Activated CD4-positive, alpha-beta T cell treated with anti-CD3 and anti-CD28 coated beads, Interleukin-10, Interleukin-2, amounts not matched to agents 100 ng/mL and 50 ng/mL, durations not matched to agents 16 hours and 8 hours (primary cell): ENCODE measurements at regions not wholly inside any gene's neighbourhood (a gene's known extent, or its start where the extent isn't known, plus 50 kb on each side); places are given as distances from the start of the nearest gene placed in this dataset.
A peak's percentile ranks its signal among the peaks of the same experiment; 100 is the strongest.
"Not testable (repeated sequence)": the region's sequence is repeated elsewhere in the genome, so short reads cannot be mapped to it uniquely, and the experiment has no call there.

ENCODE experiments used
- DNase-seq: peaks from one replicate; pipeline ENCODE4 v3.0.0-alpha.2; 2020

DNA sequence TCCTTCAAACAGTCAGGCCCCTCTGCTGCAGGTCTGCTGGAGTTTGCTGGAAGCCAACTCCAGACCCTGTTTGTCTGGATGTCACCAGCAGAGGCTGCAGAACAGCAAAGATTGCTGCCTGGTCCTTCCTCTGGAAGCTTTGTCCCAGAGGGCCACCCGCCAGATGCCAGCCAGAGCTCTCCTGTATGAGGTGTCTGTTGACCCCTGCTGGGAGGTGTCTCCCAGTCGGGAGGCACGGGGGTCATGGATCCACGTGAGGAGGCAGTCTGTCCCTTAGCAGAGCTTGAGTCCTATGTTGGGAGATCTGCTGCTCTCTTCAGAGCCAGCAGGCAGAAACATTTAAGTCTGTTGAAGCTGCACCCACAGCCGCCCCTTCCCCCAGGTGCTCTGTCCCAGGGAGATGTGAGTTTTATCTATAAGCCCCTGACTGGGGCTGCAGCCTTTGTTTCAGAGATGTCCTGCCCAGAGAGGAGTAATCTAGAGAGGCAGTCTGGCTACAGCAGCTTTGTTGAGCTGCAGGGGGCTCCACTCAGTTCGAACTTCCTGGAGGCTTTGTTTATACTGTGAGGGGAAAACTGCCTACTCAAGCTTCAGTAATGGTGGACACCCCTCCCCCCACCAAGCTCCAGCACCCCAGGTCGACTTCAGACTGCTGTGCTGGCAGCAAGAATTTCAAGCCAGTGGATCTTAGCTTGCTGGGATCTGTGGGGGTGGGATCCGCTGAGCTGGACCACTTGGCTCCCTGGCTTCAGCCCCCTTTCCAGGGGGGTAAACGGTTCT lies 72.1 kb downstream of the OGFRL1 start:
- DNase-seq: not testable (repeated sequence)

DNA sequence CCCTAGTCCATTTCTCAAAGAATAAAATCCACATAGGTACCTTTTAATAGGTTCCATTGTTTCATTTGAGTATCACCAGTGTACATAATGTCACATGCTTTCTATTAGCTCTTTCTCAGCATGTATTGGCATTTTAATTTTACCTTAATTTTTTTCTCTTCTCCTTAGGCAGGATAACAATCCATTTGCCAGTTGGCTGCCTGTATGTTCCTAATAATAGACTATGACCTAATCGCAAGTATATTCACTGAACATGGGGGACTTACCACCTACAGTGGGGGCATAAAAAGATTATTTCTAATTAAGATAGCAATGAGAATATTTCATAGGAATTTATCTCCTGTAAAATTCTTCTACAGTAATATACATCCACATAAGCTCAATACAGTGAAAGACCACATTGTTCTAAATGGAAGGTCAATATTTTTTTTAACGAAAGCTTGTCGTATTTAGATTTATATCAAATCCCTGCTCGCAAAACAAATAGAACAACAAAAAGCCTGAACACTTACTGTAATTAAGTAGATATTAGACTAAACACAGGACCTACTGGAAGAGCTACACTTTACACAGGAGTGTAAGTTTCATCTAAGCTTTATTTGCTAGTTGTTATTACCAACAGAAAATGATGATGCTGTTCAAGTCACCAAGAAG lies 76.4 kb downstream of the OGFRL1 start:
- DNase-seq: no peak

DNA sequence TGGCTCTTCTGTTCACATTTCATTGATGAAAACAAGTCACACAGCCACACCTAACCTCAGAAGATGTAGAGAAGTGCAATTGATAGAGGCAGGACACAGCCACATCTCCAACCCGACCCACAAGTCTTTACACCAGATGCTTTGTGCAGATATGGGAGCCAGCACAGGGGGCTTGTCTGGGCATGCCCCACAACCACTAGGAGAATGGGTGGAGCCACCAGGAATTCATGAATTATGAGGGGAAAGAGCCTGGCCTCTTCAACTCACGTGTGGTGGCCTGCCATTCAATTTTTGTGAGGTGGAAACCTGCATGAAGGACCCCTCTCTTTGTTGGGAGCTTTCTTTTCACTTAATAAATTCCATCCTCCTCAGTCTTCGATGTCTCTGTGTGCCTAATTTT lies 79.1 kb downstream of the OGFRL1 start:
- DNase-seq: no peak

DNA sequence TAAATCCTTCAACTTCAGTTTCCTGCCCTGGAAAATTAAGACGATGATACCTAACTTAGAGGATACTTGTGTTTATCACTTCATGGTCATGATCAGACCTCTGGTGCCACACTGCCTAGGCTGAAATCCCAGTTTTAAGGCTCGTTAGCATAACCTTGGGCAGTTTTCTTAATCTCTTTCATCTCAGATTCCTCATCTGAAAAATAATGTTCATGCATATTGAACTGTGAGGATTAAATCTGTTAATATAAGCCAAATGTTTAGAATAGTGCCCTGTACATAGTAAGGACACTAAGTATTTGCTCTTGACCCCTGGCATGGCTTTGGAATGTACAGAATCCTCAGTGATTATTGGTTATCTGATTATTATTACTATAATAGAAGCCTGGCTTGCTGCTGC lies 79.7 kb downstream of the OGFRL1 start:
- no peak for DNase-seq

DNA sequence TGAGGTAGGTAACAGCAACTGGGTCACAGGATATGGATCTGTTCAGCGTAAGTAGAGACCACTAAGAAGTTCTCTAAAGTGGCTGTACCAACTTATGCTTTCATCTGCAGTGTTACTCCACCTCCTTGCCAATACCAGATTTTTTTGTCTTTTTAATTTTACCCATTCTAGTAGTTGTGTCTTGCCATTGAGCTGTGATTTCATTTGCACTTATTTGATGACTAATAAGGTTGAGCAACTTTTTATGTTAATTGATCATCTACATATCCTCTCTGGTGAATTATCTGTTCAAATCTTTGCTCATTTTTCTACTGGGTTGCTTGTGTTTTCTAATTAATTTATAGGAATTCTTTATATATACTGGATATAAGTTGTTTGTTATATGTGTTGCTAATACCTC lies 82.9 kb downstream of the OGFRL1 start:
- DNase-seq: no peak

DNA sequence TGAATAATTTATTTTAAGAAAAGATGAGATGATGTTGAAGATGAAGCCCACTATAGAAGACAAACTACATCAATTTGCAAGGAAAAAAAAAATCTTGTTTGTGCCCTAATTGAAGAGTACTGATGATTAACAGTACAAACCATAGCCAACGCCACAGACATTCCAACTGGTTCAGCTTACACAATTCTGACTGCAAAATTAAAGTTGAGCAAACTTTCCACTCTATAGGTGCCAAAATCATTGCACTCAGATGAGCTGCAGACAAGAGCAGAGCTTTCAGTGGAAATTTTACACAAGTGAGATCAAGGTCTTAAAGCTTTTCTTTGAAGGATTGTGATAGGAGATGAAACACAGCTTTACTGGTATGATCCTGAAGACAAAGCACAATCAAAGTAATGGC lies 85.3 kb downstream of the OGFRL1 start:
- no peak for DNase-seq

DNA sequence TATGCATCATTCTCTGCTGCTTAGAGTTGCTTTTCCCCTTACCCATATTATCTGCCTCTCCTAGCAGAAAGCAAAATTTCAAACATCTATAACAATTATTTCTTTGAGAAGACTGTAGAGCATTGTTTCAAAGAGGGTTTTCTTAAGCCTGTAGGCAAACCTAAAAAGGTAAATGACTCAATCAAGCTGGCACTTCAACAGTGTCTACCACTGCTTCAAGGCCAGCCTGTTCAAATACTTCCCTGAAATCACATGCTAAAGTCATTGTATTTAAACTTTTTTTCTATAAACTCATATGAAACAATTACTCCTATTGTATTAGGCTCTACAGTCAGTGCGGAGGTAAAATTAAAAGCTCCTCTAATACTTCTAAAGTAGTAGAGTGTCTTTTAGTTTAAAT lies 87.1 kb downstream of the OGFRL1 start:
- DNase-seq: no peak

DNA sequence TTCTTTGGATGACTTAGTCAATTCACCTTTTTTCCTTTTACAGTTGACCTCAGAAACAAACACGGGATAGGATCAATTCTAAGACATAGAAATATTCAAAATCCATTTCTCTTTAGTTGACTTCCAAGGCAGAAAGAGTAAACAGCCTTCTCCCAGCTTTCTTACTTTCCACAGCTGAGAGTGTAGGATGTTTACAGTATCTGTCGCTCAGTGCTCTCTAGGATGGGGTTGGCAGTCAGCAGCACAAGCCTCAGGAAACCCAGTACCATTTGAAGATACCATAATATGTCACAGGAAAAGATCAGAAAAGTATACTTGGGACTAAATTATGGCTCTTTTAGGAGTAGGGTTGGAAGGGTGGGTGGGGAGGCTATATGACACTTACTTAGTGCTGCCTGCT lies 88.2 kb downstream of the OGFRL1 start:
- no peak for DNase-seq

DNA sequence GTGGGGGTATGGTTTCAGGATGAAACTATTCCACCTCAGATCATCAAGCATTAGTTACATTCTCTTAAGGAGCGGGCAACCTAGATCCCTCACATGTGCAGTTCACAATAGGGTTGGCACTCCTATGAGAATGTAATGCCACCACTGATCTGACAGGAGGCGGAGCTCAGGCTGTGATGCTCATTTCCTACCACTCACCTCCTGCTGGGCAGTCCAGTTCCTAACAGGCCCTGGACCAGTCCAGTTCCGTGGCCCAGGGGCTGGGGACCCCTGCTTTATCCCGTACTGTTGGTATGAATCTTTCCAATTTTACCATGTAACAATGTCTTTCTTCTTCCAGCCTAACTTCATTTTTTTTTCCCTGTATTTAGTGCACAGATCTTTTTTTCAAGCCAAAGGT lies 94.9 kb downstream of the OGFRL1 start:
- no peak for DNase-seq

DNA sequence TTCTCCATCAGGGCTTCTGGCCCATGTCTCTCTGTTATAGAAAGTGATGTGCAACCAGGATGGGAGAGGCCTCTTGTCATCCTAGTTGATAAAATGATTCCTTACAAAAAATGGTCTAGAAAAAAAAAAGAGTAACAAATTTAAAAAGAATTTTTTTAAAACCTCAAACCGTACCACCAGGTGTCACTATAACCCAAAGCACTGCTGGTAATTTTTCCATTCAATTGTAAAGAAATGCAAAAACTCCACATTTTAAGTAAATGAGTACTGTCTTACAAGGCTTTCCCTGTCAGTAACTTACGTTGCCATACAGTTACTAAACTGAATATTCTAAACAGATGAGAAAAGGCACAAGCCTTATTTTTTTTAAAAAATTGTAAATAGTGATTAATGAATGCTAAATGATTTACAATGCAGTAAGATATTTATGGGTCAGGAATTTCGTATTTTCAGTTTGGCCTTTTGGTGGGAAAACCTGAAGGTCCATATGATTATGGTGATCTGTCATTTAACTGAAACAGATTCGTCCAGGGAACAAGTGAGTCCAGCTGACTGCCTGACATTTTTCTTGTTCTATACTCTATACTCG lies 95.4 kb downstream of the OGFRL1 start:
- DNase-seq: peak; percentile 29

DNA sequence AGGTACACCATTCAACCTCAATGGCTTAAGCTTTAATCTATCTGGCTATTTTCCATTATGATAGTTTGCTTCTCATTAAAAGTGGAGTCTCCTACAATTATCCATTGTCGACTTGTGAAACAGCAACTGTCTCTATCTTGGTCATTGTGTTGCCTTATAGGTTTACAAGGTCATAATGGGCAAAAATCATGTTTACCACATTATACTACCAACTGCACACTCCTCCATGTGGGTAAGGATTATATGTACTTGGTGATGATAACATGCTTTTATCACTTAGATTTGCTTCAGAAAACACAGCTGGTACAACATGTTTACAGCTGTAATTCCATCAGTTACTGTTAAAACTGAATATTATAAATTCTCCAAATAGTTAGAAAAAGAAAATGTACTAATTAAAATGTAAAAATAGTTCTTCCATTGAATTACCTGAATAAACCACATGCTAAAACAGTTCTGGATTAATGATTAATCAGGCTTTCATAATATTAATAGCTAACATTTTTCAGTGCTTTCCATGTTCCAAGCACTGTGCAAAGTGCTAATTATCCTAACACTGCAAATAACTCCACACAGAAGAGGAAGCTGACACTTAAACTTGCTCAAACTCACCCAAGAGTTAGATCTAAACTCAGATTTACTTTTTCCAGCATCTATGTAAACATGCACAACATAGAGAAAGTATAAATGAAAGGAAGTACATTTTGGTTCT lies 96.7 kb downstream of the OGFRL1 start:
- DNase-seq: no peak

DNA sequence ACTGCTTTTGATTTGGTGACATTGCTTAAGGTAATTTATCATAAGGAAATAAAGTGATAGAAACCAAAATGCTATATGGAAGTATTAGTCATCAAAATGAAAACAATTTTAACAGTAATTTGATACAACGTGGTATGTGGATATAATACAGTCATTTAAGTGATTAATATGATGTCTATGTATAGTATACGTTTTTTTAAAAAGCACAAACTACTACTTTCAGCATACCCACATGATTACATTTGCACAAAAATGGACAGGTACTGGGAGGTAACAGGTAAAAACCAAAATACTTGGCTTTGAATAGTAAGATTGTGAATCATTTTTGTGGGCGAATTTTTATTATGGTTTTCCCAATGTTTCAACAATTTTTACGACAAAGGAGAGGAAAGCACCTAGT lies 97.6 kb downstream of the OGFRL1 start:
- DNase-seq: no peak

DNA sequence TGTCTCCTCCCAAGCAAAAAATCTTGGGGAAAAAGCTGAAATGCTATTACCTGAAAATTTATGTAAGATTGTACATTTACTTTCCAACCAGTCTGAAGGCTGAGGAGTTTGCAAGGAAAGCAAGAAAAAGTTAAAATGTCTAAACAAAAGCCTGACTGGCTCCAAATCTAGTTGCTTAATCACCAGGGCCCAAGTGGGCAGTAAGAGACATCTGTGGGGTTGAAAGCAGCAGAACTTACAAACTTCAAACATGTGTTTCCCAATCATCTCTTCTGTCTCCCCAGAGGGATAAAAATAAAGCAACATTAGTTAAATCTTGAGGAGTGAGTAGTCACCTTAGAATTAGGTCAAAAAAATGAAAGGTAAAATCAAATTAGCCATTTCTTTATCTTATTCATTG lies 98.6 kb downstream of the OGFRL1 start:
- DNase-seq: no peak

DNA sequence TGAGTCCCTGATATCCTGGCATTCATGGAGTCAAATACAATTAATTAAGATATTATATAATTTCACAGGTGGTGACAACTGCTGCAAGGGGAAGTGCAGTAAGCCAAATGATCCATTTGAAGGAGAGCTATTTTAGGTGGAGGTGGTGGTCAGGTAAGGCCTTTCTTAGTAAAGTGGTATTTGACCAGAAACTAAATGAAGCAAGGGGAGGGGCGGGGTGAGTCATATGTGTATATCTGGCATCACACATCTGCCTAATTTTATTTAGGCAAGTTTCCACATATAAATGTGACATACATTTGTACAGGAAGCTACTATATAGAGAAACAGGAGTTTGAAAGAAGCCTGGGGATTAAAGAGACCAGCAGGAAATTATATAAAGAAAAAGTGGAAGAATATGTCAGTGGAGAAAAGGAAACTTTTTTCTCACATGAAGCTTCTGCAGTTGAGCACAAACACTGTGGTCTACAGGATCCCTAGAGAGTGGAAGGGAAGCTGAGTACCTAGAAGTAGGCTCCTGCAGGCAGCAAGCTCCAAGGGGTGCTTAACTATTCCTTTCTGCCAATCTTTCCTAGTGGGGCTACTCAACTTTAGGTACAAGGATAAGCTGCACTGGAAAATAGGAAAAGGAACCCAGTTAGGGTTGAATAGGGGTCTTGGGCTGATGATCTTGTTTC lies 99.6 kb downstream of the OGFRL1 start:
- no peak for DNase-seq

DNA sequence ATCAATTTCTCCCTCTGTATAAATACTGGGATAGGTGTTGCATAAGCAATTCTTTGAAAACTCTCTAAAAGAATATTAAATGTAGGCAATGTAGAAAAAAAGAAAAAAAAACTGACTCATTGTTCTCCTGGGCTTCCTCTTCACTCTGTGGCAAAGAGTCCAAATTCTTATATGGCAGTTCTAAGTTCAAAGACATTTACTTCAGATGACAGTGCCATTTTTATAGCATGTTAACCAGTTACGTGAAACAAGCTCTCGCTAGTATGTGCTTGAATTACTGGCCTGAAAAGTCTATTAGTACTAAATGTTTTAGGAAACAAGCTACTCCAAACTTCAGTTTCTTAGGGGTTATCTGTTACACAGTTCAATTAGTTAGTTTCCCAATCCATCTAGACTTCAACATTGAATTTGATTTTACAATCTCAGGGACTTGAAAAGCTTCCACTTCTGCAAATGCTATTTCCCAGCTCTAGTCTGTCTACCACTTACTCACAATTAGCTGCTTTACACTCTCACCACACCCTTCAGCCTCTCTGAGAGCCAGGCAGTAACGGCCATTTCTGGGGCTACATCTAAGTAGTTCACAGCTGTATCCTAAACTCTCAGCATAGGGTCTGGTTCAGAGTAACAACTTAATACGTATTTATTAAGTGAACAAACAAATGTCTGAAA lies 100.4 kb downstream of the OGFRL1 start:
- no peak for DNase-seq

DNA sequence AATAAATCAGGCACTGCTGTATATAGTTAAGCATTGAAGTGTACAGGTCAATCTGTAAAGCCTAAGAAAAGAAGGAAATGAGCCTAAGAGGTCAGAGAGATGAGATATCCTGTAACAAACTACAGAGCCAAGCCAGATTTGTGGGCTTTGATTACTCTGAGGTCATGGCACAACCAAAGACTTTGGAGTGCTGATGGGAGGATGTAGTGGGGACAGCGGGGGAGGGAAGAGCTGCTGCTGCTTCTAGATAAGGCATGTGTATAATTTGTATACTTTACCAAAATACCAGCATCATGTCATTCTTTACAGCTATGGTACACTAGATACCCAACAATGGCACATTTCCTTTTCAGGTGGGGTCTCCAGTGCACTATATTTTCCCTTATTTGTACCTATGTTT lies 102.5 kb downstream of the OGFRL1 start:
- DNase-seq: no peak

DNA sequence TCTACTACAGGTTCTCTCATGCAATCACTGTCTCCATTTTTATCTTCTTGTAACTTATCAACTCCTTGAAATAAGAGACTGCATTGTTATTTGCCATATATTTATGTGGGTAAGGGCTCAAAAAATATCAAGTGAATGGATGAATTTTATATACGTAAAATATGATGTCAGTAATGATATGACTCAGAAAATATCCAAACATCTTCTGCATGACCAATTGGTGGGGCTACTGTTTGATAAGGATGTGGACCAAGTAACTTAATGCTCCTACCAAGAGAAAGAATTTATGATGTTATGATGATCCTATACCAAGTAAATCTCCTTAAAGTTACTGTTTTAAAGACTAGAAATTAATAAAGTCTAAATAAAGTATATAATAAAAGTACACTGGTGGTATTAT lies 103.7 kb downstream of the OGFRL1 start:
- DNase-seq: no peak

DNA sequence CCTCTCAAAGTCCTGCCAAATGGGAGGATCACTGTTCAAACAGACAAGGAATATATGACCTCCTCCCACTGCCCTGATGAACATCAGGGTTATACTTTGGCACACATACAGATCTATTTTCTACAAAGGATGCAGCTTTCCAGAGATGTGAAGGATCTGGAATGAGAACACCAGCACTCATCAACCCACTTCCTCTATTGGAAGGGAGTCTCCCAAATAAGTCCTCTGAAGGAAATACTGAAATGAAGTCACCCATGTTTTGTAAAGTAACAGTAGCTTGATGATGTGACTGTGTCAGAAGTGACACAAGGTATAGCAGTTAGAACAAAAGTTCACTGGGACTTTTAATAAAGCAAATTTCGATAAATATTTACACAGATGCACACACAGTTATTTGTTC lies 104.9 kb downstream of the OGFRL1 start:
- no peak for DNase-seq

DNA sequence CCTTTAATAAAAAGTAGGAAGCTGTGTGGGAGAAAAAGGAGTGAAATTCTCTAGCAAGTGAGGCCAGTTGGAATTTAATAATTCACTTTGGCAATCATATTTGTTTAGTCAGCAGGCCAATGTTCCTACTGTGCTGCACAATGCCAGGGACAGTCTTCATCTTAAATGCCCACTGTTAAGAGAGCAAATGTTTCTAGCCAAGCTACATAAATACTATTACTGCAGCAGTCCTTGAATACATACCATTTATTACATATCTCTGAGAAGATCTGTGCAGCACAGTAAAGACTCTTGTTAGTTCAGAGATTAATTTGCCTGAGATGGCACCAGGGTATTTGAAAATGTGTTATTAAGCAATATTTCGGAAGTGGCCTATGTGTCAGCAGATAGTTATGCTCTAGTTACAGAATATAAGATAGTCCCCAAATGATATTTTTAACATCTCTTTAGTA lies 105.4 kb downstream of the OGFRL1 start:
- no peak for DNase-seq

DNA sequence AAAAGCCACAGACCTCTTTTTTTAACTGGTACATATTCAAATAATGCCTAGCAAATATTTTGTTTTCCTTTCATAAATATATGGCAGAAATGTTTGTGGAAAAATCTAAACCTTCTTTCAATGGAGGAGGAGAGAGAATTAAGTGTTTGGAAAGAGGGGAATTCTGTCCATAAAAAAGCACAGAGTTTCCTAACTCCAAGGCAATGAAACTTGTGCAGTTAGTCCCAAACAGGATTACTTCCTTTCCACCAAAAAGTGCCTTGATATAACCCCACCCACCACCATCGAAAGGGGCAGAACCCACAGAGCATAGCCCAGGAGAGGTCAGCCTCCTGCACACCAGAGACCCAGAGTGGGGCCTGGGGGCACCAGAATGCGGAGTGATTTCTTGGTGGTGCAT lies 106.3 kb downstream of the OGFRL1 start:
- no peak for DNase-seq

DNA sequence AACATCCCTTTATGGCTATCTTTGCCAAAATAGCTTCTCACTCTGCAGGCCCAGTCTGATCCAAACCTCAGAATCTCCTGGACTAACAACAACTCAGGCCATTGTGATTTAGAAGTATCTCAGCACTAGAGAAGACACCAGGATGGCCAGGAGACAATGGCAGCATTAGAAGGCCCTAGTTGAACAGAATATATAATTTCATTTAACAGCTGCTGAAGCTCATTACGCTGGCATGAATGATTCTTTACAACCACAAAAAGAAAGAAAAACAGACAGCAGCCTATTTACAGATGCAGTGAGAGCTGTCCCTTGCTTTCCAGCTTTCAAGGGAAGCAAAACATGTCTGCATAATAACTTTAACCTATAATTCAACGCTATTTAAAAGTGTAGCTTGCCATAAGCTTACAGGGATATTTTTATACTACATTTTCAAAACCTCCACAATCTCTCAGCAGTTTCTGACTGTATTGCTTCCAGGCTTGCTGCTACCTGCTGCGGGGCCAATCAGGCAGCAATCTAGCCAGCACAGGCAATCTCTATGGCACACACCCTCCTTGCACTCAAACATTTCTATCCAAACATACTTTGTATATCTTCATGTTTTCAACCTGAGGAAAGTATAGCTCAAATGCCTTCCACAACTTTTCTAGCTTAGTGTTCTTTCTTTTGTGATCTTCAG lies 107.3 kb downstream of the OGFRL1 start:
- no peak for DNase-seq

DNA sequence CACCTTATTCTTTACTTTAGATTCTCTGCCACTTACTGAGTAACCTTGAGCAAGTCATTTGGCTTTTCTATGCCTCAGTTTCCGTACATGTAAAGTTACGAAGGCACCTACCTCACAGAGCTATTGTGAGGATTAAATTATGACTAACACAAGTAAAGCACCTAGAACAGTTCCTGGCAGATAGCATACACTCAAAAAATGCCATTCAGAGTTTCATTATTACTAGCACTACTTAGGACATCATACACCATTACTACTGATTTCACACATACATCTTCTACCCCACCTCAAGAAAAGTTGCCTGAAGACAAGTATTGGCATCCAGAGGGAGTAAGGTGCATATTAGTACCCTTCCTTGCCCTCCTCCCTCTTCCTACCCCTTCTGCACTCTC lies 107.8 kb downstream of the OGFRL1 start:
- peak; percentile 79 for DNase-seq
